CD4-positive, alpha-beta T cell (primary cell): ENCODE measurements at regions not wholly inside any gene's neighbourhood (a gene's known extent, or its start where the extent isn't known, plus 50 kb on each side); places are given as distances from the start of the nearest gene placed in this dataset.

Experiments
- ATAC-seq: fragments of 200-7000 bp; cut with Tn5 transposase; one replicate; pipeline ENCODE4 v1.10.0; 2022; ENCODE audit warnings: mild to moderate bottlenecking; ENCODE audit not compliant: poor library complexity
- CTCF ChIA-PET: fragments of 350-600 bp; sonication (Branson Sonifier 250); formaldehyde crosslinking; loops from one replicate; lab custom pipeline; 2021; ENCODE audit warnings: antibody characterized with exemption, inconsistent platforms; lab: Charles Lee
- POLR2A ChIA-PET: fragments of 350-600 bp; sonication (Branson Sonifier 250); formaldehyde crosslinking; loops from one replicate; lab custom pipeline; 2021; ENCODE audit warnings: antibody characterized with exemption, inconsistent platforms; lab: Charles Lee
- DNase-seq, 14 experiments: peaks; one replicate each; pipeline ENCODE4 v3.0.0-alpha.2; 2013 to 2020; ENCODE audit warnings: mixed read lengths in 2 of 14
- H3K27ac ChIP-seq, 2 donors: one replicate each; pipeline versions ENCODE4 v1.5.1 to v1.7.0; 2013; ENCODE audit warnings: low read length in 2 of 2, low read depth in 1 of 2, mild to moderate bottlenecking in 1 of 2
- H3K27me3 ChIP-seq, 2 experiments: 1 replicate in 1 of 2; 2 replicates in 1 of 2; pipeline versions ENCODE4 v1.6.1 to v1.7.0; 2013; ENCODE audit warnings: low read length in 2 of 2, control low read depth in 1 of 2, mild to moderate bottlenecking in 1 of 2, moderate library complexity in 1 of 2; ENCODE audit not compliant: insufficient read depth in 2 of 2, control insufficient read depth in 1 of 2
- H3K36me3 ChIP-seq: one replicate; pipeline ENCODE4 v1.6.1; 2013; ENCODE audit warnings: low read length, control low read depth; ENCODE audit not compliant: insufficient read depth
- H3K4me1 ChIP-seq: one replicate; pipeline ENCODE4 v1.6.1; 2013; ENCODE audit warnings: low read length, control low read depth; ENCODE audit not compliant: insufficient read depth
- H3K4me3 ChIP-seq: one replicate; pipeline ENCODE4 v1.5.1; 2013; ENCODE audit warnings: mild to moderate bottlenecking, low read length, moderate library complexity
- H3K9me3 ChIP-seq, 2 experiments: 1 replicate in 1 of 2; 2 replicates in 1 of 2; pipeline versions ENCODE4 v1.6.1 to v1.7.0; 2013; ENCODE audit warnings: low read length in 2 of 2, mild to moderate bottlenecking in 2 of 2, control low read depth in 1 of 2, moderate library complexity in 1 of 2; ENCODE audit not compliant: control insufficient read depth in 1 of 2, insufficient read depth in 1 of 2
- H3K27ac Mint-ChIP-seq: one replicate; pipeline ENCODE4 v1.8.0; 2020; ENCODE audit warnings: mixed read lengths
- H3K27me3 Mint-ChIP-seq: one replicate; pipeline ENCODE4 v1.8.0; 2021; ENCODE audit warnings: mixed read lengths
- H3K36me3 Mint-ChIP-seq: one replicate; pipeline ENCODE4 v1.8.0; 2021; ENCODE audit warnings: low read depth, mixed read lengths
- H3K4me1 Mint-ChIP-seq: one replicate; pipeline ENCODE4 v1.8.0; 2021; ENCODE audit warnings: low read depth, mixed read lengths
- H3K4me3 Mint-ChIP-seq: one replicate; pipeline ENCODE4 v1.8.0; 2020; ENCODE audit warnings: mild to moderate bottlenecking, mixed read lengths
- H3K9me3 Mint-ChIP-seq: one replicate; pipeline ENCODE4 v1.8.0; 2020; ENCODE audit warnings: mixed read lengths
- CTCF ChIP-seq: fragments of 200-600 bp; IDR thresholded peaks from one replicate; pipeline ENCODE4 v1.8.0; 2022; ENCODE audit warnings: antibody characterized with exemption, mild to moderate bottlenecking
- intact Hi-C, 2 experiments: fragments of 100-400 bp; cut with DNase I in 1 of 2; cut with micrococcal nuclease in 1 of 2; formaldehyde crosslinking; loops; one replicate each; pipeline versions ENCODE4 v1.15.1 to v1.9.0; 2023 to 2025; cut with DNase I, micrococcal nuclease

- H3K27ac Mint-ChIP-seq = no peak overlapping the region
- Histone ChIP-seq H3K27ac (no peak overlapping the region), H3K9me3 (no peaks in the 10 kb centered on the region), H3K4me3 (no peak overlapping the region), H3K36me3 (no peaks in the 10 kb centered on the region), H3K4me1 (no peaks in the 10 kb centered on the region), H3K27me3 (no peaks in the 10 kb centered on the region)
- no peaks in the 10 kb centered on the region for H3K9me3 Mint-ChIP-seq
- intact Hi-C loops = loop anchor here in 1 of 2 experiments (2.0 kb wide), 1 partner anchor 374 kb away; no protein-coding TSS in a partner anchor
- no peaks in the 10 kb centered on the region for H3K36me3 Mint-ChIP-seq
- H3K4me1 Mint-ChIP-seq = no peaks in the 10 kb centered on the region
- peak in 12 of 14 experiments; percentile 1 to 63 (median 15) for DNase-seq
- ChIA-PET POLR2A (no interaction called here), CTCF (interaction anchor here (0.9 kb wide), 1 partner anchor 374 kb away, joined by 3 read pairs; no protein-coding TSS in a partner anchor)
- H3K27me3 Mint-ChIP-seq = no peaks in the 10 kb centered on the region
- H3K4me3 Mint-ChIP-seq = no peak overlapping the region
- TF ChIP-seq CTCF = peak; percentile 41
- ATAC-seq = peak; percentile 43
Measured at GRCh38 chr2:215828528-215829184, 184.7 kb downstream of the MREG start.

GRCh38 chr2:215826838-215827441 is 186.4 kb downstream of the MREG start:
- DNase-seq (no peak), ATAC-seq (no peak)
- POLR2A ChIA-PET = no interaction called here
- CTCF ChIA-PET = no interaction called here
- Mint-ChIP-seq H3K27me3 (peaks cover 5% of the 10 kb centered on the region), H3K27ac (no peak overlapping the region), H3K9me3 (peaks cover 7% of the 10 kb centered on the region), H3K4me3 (no peak overlapping the region), H3K4me1 (no peaks in the 10 kb centered on the region), H3K36me3 (no peaks in the 10 kb centered on the region)
- Histone ChIP-seq H3K27me3 (no peaks in the 10 kb centered on the region), H3K4me1 (no peaks in the 10 kb centered on the region), H3K4me3 (no peak overlapping the region), H3K27ac (no peak overlapping the region), H3K36me3 (no peaks in the 10 kb centered on the region), H3K9me3 (no peaks in the 10 kb centered on the region)
- intact Hi-C loops = no loop called here
- no peak for TF ChIP-seq CTCF

- H3K4me1 ChIP-seq = no peaks in the 10 kb centered on the region
- no peaks in the 10 kb centered on the region for H3K9me3 ChIP-seq
- ATAC-seq (no peak), DNase-seq (no peak)
- no peaks in the 10 kb centered on the region for H3K36me3 ChIP-seq
- H3K4me3 ChIP-seq = no peak overlapping the region
- ChIA-PET POLR2A (no interaction called here), CTCF (no interaction called here)
- peaks cover 8% of the 10 kb centered on the region for H3K27me3 Mint-ChIP-seq
- H3K4me1 Mint-ChIP-seq = no peaks in the 10 kb centered on the region
- intact Hi-C loops = no loop called here
- H3K27ac Mint-ChIP-seq = no peak overlapping the region
- H3K36me3 Mint-ChIP-seq = no peaks in the 10 kb centered on the region
- H3K4me3 Mint-ChIP-seq = no peak overlapping the region
- no peaks in the 10 kb centered on the region for H3K27me3 ChIP-seq
- H3K9me3 Mint-ChIP-seq = peaks cover 10% of the 10 kb centered on the region
- no peak for TF ChIP-seq CTCF
- H3K27ac ChIP-seq = no peak overlapping the region
Measured at GRCh38 chr2:215826376-215826775, 187.0 kb downstream of the MREG start.
